ENCODE measurements at regions not wholly inside any gene's neighbourhood (a gene's known extent, or its start where the extent isn't known, plus 50 kb on each side); places are given as distances from the start of the nearest gene placed in this dataset.

GRCh38 chr2:47661310-47661709 lies 90.5 kb upstream of the KCNK12 start:
- WGBS, 2 experiments (ENCODE audit: insufficient coverage in 2 of 2) = 90 to 94% methylated on average over 4 of the region's 6 CpGs
- no peaks in the 10 kb centered on the region for H3K9me3 ChIP-seq (ENCODE audit: control insufficient read depth, low read length)

GRCh38 chr2:47660168-47660567 lies 89.4 kb upstream of the KCNK12 start:
- 85 to 94% methylated on average over 2 of the region's 3 CpGs for WGBS, 2 experiments (ENCODE audit: insufficient coverage in 2 of 2)
- Histone ChIP-seq H3K9me3 (ENCODE audit: control insufficient read depth, low read length) (no peaks in the 10 kb centered on the region), H3K36me3 (ENCODE audit: control insufficient read depth, insufficient read depth, low read length) (no peaks in the 10 kb centered on the region), H3K4me1 (ENCODE audit: control insufficient read depth, insufficient read depth, low read length, poor library complexity, severe bottlenecking) (no peaks in the 10 kb centered on the region), H3K27ac (ENCODE audit: low read depth, low read length, severe bottlenecking) (no peak overlapping the region), H3K4me3 (ENCODE audit: extremely low read depth, insufficient read depth, low read length, poor library complexity, severe bottlenecking) (no peak overlapping the region)

More at GRCh38 chr2:47661310-47661709, 90.5 kb upstream of the KCNK12 start:
- Histone ChIP-seq H3K27ac (ENCODE audit: low read depth, low read length, severe bottlenecking) (no peak overlapping the region), H3K4me1 (ENCODE audit: control insufficient read depth, insufficient read depth, low read length, poor library complexity, severe bottlenecking) (no peaks in the 10 kb centered on the region), H3K36me3 (ENCODE audit: control insufficient read depth, insufficient read depth, low read length) (no peaks in the 10 kb centered on the region), H3K4me3 (ENCODE audit: extremely low read depth, insufficient read depth, low read length, poor library complexity, severe bottlenecking) (no peak overlapping the region)

GRCh38 chr2:47658646-47659320 lies 88.0 kb upstream of the KCNK12 start:
- Histone ChIP-seq H3K36me3 (ENCODE audit: control insufficient read depth, insufficient read depth, low read length) (no peaks in the 10 kb centered on the region), H3K27ac (ENCODE audit: low read depth, low read length, severe bottlenecking) (no peak overlapping the region), H3K4me1 (ENCODE audit: control insufficient read depth, insufficient read depth, low read length, poor library complexity, severe bottlenecking) (no peaks in the 10 kb centered on the region), H3K4me3 (ENCODE audit: extremely low read depth, insufficient read depth, low read length, poor library complexity, severe bottlenecking) (no peak overlapping the region), H3K9me3 (ENCODE audit: control insufficient read depth, low read length) (no peaks in the 10 kb centered on the region)
- 89 to 98% methylated on average over 4 to 7 of the region's 9 CpGs for WGBS, 2 experiments (ENCODE audit: insufficient coverage in 2 of 2)

- Histone ChIP-seq H3K36me3 (ENCODE audit: control insufficient read depth, insufficient read depth, low read length) (no peaks in the 10 kb centered on the region), H3K4me3 (ENCODE audit: extremely low read depth, insufficient read depth, low read length, poor library complexity, severe bottlenecking) (no peak overlapping the region), H3K9me3 (ENCODE audit: control insufficient read depth, low read length) (no peaks in the 10 kb centered on the region), H3K4me1 (ENCODE audit: control insufficient read depth, insufficient read depth, low read length, poor library complexity, severe bottlenecking) (no peaks in the 10 kb centered on the region), H3K27ac (ENCODE audit: low read depth, low read length, severe bottlenecking) (no peak overlapping the region)
- 86 to 87% methylated on average over 7 of the region's 7 CpGs for WGBS, 2 experiments (ENCODE audit: insufficient coverage in 2 of 2)
Observed at GRCh38 chr2:47657886-47658489, 87.2 kb upstream of the KCNK12 start.

- Histone ChIP-seq H3K36me3 (ENCODE audit: control insufficient read depth, insufficient read depth, low read length) (no peaks in the 10 kb centered on the region), H3K4me1 (ENCODE audit: control insufficient read depth, insufficient read depth, low read length, poor library complexity, severe bottlenecking) (no peaks in the 10 kb centered on the region), H3K4me3 (ENCODE audit: extremely low read depth, insufficient read depth, low read length, poor library complexity, severe bottlenecking) (no peak overlapping the region), H3K27ac (ENCODE audit: low read depth, low read length, severe bottlenecking) (no peak overlapping the region), H3K9me3 (ENCODE audit: control insufficient read depth, low read length) (no peaks in the 10 kb centered on the region)
- WGBS, 2 experiments (ENCODE audit: insufficient coverage in 2 of 2) = 88 to 98% methylated on average over 7 of the region's 8 CpGs
Observed at GRCh38 chr2:47656715-47657600, 86.2 kb upstream of the KCNK12 start.

DNA sequence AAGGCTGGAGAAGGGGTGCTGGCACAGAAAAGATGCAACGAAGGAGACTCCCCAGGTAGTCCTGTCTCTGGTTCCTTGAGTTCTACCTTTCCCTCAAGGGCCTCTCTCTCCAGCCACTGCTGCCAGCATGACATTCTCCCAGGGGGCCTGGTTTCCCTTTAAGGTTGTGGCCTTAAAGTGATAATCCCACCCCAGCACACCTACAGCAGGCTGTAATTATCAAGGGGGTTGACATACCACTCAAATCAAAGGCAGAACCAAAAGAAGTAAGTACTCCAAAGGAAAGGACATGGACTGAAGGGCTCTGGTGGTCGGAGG lies 84.7 kb upstream of the KCNK12 start:
- H3K4me1 ChIP-seq (ENCODE audit: control insufficient read depth, insufficient read depth, low read length, poor library complexity, severe bottlenecking) = no peaks in the 10 kb centered on the region
- 63 to 67% methylated on average over 2 of the region's 2 CpGs for WGBS, 2 experiments (ENCODE audit: insufficient coverage in 2 of 2)

GRCh38 chr2:47654790-47655562 lies 84.2 kb upstream of the KCNK12 start:
- WGBS, 2 experiments (ENCODE audit: insufficient coverage in 2 of 2) = 46 to 52% methylated on average over 13 to 14 of the region's 15 CpGs
- Histone ChIP-seq H3K27ac (ENCODE audit: low read depth, low read length, severe bottlenecking) (no peak overlapping the region), H3K4me3 (ENCODE audit: extremely low read depth, insufficient read depth, low read length, poor library complexity, severe bottlenecking) (no peak overlapping the region), H3K36me3 (ENCODE audit: control insufficient read depth, insufficient read depth, low read length) (no peaks in the 10 kb centered on the region), H3K9me3 (ENCODE audit: control insufficient read depth, low read length) (no peaks in the 10 kb centered on the region), H3K4me1 (ENCODE audit: control insufficient read depth, insufficient read depth, low read length, poor library complexity, severe bottlenecking) (no peaks in the 10 kb centered on the region)

More for the DNA sequence above, 84.7 kb upstream of the KCNK12 start:
- no peaks in the 10 kb centered on the region for H3K36me3 ChIP-seq (ENCODE audit: control insufficient read depth, insufficient read depth, low read length)
- no peak overlapping the region for H3K27ac ChIP-seq (ENCODE audit: low read depth, low read length, severe bottlenecking)
- H3K9me3 ChIP-seq (ENCODE audit: control insufficient read depth, low read length) = no peaks in the 10 kb centered on the region
- no peak overlapping the region for H3K4me3 ChIP-seq (ENCODE audit: extremely low read depth, insufficient read depth, low read length, poor library complexity, severe bottlenecking)

GRCh38 chr2:47653902-47654789 lies 83.4 kb upstream of the KCNK12 start:
- H3K4me1 ChIP-seq (ENCODE audit: control insufficient read depth, insufficient read depth, low read length, poor library complexity, severe bottlenecking) = no peaks in the 10 kb centered on the region
- no peaks in the 10 kb centered on the region for H3K9me3 ChIP-seq (ENCODE audit: control insufficient read depth, low read length)
- no peak overlapping the region for H3K4me3 ChIP-seq (ENCODE audit: extremely low read depth, insufficient read depth, low read length, poor library complexity, severe bottlenecking)
- no peaks in the 10 kb centered on the region for H3K36me3 ChIP-seq (ENCODE audit: control insufficient read depth, insufficient read depth, low read length)
- H3K27ac ChIP-seq (ENCODE audit: low read depth, low read length, severe bottlenecking) = no peak overlapping the region
- WGBS, 2 experiments (ENCODE audit: insufficient coverage in 2 of 2) = 71 to 76% methylated on average over 14 to 20 of the region's 20 CpGs

- Histone ChIP-seq H3K27ac (ENCODE audit: low read depth, low read length, severe bottlenecking) (no peak overlapping the region), H3K9me3 (ENCODE audit: control insufficient read depth, low read length) (no peaks in the 10 kb centered on the region), H3K4me3 (ENCODE audit: extremely low read depth, insufficient read depth, low read length, poor library complexity, severe bottlenecking) (no peak overlapping the region), H3K36me3 (ENCODE audit: control insufficient read depth, insufficient read depth, low read length) (no peaks in the 10 kb centered on the region), H3K4me1 (ENCODE audit: control insufficient read depth, insufficient read depth, low read length, poor library complexity, severe bottlenecking) (no peaks in the 10 kb centered on the region)
- 92 to 94% methylated on average over 5 to 6 of the region's 6 CpGs for WGBS, 2 experiments (ENCODE audit: insufficient coverage in 2 of 2)
Observed at GRCh38 chr2:47653036-47653435, 82.3 kb upstream of the KCNK12 start.

All from mesodermal cell (in vitro differentiated cells).